K562 (cell line): ENCODE measurements at regions not wholly inside any gene's neighbourhood (a gene's known extent, or its start where the extent isn't known, plus 50 kb on each side); places are given as distances from the start of the nearest gene placed in this dataset.

Source experiments
- ATAC-seq: fragments of 200-7000 bp; cut with Tn5 transposase; 3 replicates; pipeline ENCODE4 v1.9.1; 2020; ENCODE audit warnings: moderate library complexity
- BruUV-seq: library from RNA; stranded (reverse); fragments of 400-500 nt; replicated peaks from 2 replicates; lab custom pipeline; 2021; lab: Mats Ljungman, UMichigan
- CTCF ChIA-PET: fragments of 300-600 bp; formaldehyde crosslinking; extraction: SDS; loops from one replicate; lab custom pipeline; 2021; ENCODE audit warnings: low intra/inter-chr PET ratio; lab: Yijun Ruan, JAX
- POLR2A ChIA-PET: fragments of 300-600, 350-650 bp; sonication (Branson Sonifier 250); formaldehyde crosslinking; extraction: SDS; loops from one replicate; lab custom pipeline; 2021; ENCODE audit warnings: antibody characterized with exemption, inconsistent platforms; lab: Yijun Ruan, JAX
- DNase-seq, 4 experiments: peaks; one replicate each; pipeline versions ENCODE4 v3.0.0 to v3.0.0-alpha.2; 2011 to 2018; ENCODE audit warnings: low spot score in 3 of 4, mixed read lengths in 3 of 4; ENCODE audit errors: extremely low read depth in 1 of 4
- FAIRE-seq: peaks from 2 replicates; lab custom pipeline; 2011; peaks lifted over from hg19 to GRCh38; lab: Jason Lieb, UNC
- H2AFZ ChIP-seq: 2 replicates; pipeline ENCODE4 v1.6.0; 2011; ENCODE audit warnings: low read depth, low read length, control low read depth, inconsistent platforms
- H3K27ac ChIP-seq: fragments of 200-600 bp; 3 replicates; pipeline ENCODE4 v1.8.0; 2011; ENCODE audit warnings: low read depth, mild to moderate bottlenecking, control low read depth, inconsistent platforms, low read length, moderate library complexity, mixed read lengths; ENCODE audit errors: extremely low read depth
- H3K27me3 ChIP-seq, 2 experiments: fragments of 300-600 bp in 1 of 2; 2 replicates in 1 of 2; 3 replicates in 1 of 2; pipeline versions ENCODE4 v1.6.0 to v1.8.0; 2011; ENCODE audit warnings: inconsistent platforms in 2 of 2, low read length in 2 of 2, mild to moderate bottlenecking in 1 of 2, mixed read lengths in 1 of 2, moderate library complexity in 1 of 2; ENCODE audit not compliant: control insufficient read depth in 2 of 2, insufficient read depth in 2 of 2
- H3K36me3 ChIP-seq: fragments of 300-600 bp; 3 replicates; pipeline ENCODE4 v1.8.0; 2011; ENCODE audit warnings: mild to moderate bottlenecking, low read length, inconsistent platforms; ENCODE audit not compliant: control insufficient read depth, insufficient read depth
- H3K4me1 ChIP-seq, 2 experiments: fragments of 200-600 bp in 1 of 2; replicated peaks in 1 of 2; 2 replicates in 1 of 2; 3 replicates in 1 of 2; pipeline versions ENCODE4 v1.5.1 to v1.8.0; 2011; ENCODE audit warnings: inconsistent platforms in 2 of 2, low read length in 2 of 2, mild to moderate bottlenecking in 1 of 2, mixed read lengths in 1 of 2, moderate library complexity in 1 of 2; ENCODE audit not compliant: control insufficient read depth in 2 of 2, insufficient read depth in 2 of 2
- H3K4me2 ChIP-seq: 2 replicates; pipeline ENCODE4 v1.6.1; 2011; ENCODE audit warnings: low read length, control low read depth, inconsistent platforms, mixed read lengths; ENCODE audit not compliant: insufficient read depth
- H3K4me3 ChIP-seq: fragments of 200-600 bp; sonication (generic), shearing (Covaris generic); 2 replicates; pipeline ENCODE4 v1.5.1; 2016; ENCODE audit warnings: control low read depth, inconsistent platforms
- H3K79me2 ChIP-seq: fragments of 200-600 bp; 3 replicates; pipeline ENCODE4 v1.8.0; 2011; ENCODE audit warnings: low read length, inconsistent platforms; ENCODE audit not compliant: control insufficient read depth, insufficient read depth
- H3K9ac ChIP-seq, 2 experiments: 2 replicates each; pipeline versions ENCODE4 v1.6.0 to v1.6.1; 2011; ENCODE audit warnings: low read depth in 2 of 2, low read length in 2 of 2, control low read depth in 1 of 2, inconsistent platforms in 1 of 2, mild to moderate bottlenecking in 1 of 2, mixed read lengths in 1 of 2; ENCODE audit not compliant: insufficient read depth in 1 of 2
- H3K9me1 ChIP-seq: one replicate; pipeline ENCODE4 v1.6.0; 2011; ENCODE audit warnings: inconsistent platforms, mild to moderate bottlenecking, low read length, moderate library complexity; ENCODE audit not compliant: control insufficient read depth, insufficient read depth
- H3K9me3 ChIP-seq: replicated peaks from 2 replicates; pipeline ENCODE4 v1.5.1; 2011; ENCODE audit warnings: low read depth, low read length, inconsistent platforms; ENCODE audit not compliant: control insufficient read depth, insufficient read depth
- H4K20me1 ChIP-seq: replicated peaks from 2 replicates; pipeline ENCODE4 v1.6.1; 2011; ENCODE audit warnings: low read length, inconsistent platforms, mixed read lengths; ENCODE audit not compliant: control insufficient read depth, insufficient read depth
- ATF3 ChIP-seq, 2 experiments: fragments of 450-650 bp in 1 of 2; sonication (generic) in 1 of 2; formaldehyde crosslinking in 1 of 2; IDR thresholded peaks in 1 of 2; conservative IDR thresholded peaks in 1 of 2; 2 replicates each; pipeline versions ENCODE4 v1.6.1 to v1.8.1; 2016 to 2023; ENCODE audit warnings: mild to moderate bottlenecking in 2 of 2, moderate library complexity in 2 of 2, inconsistent platforms in 1 of 2, missing genetic modification reagents in 1 of 2
- ETV1 ChIP-seq: fragments of 450-650 bp; conservative IDR thresholded peaks from 2 replicates; pipeline ENCODE4 v1.6.1; 2016; ENCODE audit warnings: missing genetic modification characterization, control low read depth, low read depth, missing compliant biosample characterization
- GABPA ChIP-seq: fragments of 200-800 bp; sonication (Bioruptor generic); conservative IDR thresholded peaks from 2 replicates; pipeline ENCODE4 v1.6.1; 2016; ENCODE audit warnings: low read depth, missing genetic modification characterization, missing compliant biosample characterization
- HMG20B ChIP-seq: fragments of 250-450 bp; sonication (Bioruptor Pico); IDR thresholded peaks from 2 replicates; pipeline ENCODE4 v1.5.0; 2021; ENCODE audit warnings: mild to moderate bottlenecking
- MCM5 ChIP-seq: fragments of 450-650 bp; IDR thresholded peaks from 2 replicates; pipeline ENCODE4 v1.6.1; 2016; ENCODE audit warnings: low read depth
- SOX6 ChIP-seq: fragments of 450-650 bp; IDR thresholded peaks from 2 replicates; pipeline ENCODE4 v1.6.1; 2014; ENCODE audit warnings: mild to moderate bottlenecking
- SREBF2 ChIP-seq: sonication (generic); formaldehyde crosslinking; IDR thresholded peaks from 2 replicates; pipeline ENCODE4 v1.4.0; 2020; ENCODE audit warnings: mild to moderate bottlenecking, missing genetic modification reagents
- STAT5B ChIP-seq: fragments of 250-450 bp; sonication (Bioruptor Pico); IDR thresholded peaks from 2 replicates; pipeline ENCODE4 v1.8.0; 2021; ENCODE audit warnings: mild to moderate bottlenecking, inconsistent platforms
- TAF7 ChIP-seq: fragments of 450-650 bp; IDR thresholded peaks from 2 replicates; pipeline ENCODE4 v1.6.1; 2016; ENCODE audit warnings: missing genetic modification characterization, missing compliant biosample characterization
- TFAM ChIP-seq: fragments of 250-450 bp; sonication (Bioruptor Pico); conservative IDR thresholded peaks from 2 replicates; pipeline ENCODE4 v1.5.0; 2021; ENCODE audit warnings: mild to moderate bottlenecking, moderate library complexity
- ZBTB49 ChIP-seq: sonication (generic); formaldehyde crosslinking; IDR thresholded peaks from 2 replicates; pipeline ENCODE4 v1.8.0; 2022; ENCODE audit warnings: missing genetic modification reagents, mild to moderate bottlenecking, borderline replicate concordance
- ZNF143 ChIP-seq: sonication (generic); formaldehyde crosslinking; IDR thresholded peaks from 2 replicates; pipeline ENCODE4 v1.9.0; 2022; ENCODE audit warnings: mild to moderate bottlenecking, missing genetic modification reagents
- ZNF668 ChIP-seq: fragments of 250-450 bp; sonication (Bioruptor Pico); IDR thresholded peaks from 2 replicates; pipeline ENCODE4 v1.8.0; 2022; ENCODE audit warnings: mild to moderate bottlenecking, inconsistent platforms
- ZNF75A ChIP-seq: fragments of 450-650 bp; formaldehyde crosslinking; IDR thresholded peaks from 2 replicates; pipeline ENCODE4 v1.4.0; 2020; ENCODE audit warnings: mild to moderate bottlenecking
- ZNF780A ChIP-seq: fragments of 250-450 bp; sonication (Bioruptor Pico); IDR thresholded peaks from 2 replicates; pipeline ENCODE4 v1.5.0; 2021; ENCODE audit warnings: mild to moderate bottlenecking
- ZNF79 ChIP-seq: fragments of 250-450 bp; sonication (Bioruptor Pico); IDR thresholded peaks from 2 replicates; pipeline ENCODE4 v1.4.0; 2020; ENCODE audit warnings: low read depth, mild to moderate bottlenecking, moderate library complexity
- WGBS: fragments of 100-300 bp; shearing (Covaris generic); methylation state at CpG from one replicate; pipeline ENCODE4 v1.1.6; 2016; ENCODE audit warnings: low coverage, mixed read lengths; ENCODE audit not compliant: insufficient coverage; ENCODE audit errors: missing lambda C conversion rate; 5-methylcytosine and 5-hydroxymethylcytosine counted together
- in situ Hi-C: fragments of 300-500 bp; cut with MboI; formaldehyde crosslinking; loops from 4 replicates; pipeline ENCODE4 v1.15.0; 2018; ENCODE audit warnings: inconsistent platforms, mixed read lengths
- intact Hi-C: fragments of 100-400 bp; cut with micrococcal nuclease; formaldehyde crosslinking; loops from 2 replicates; pipeline ENCODE4 v1.14.2; 2022
- TF ChIP-seq, protein P1 (sequence below): fragments of 450-650 bp; conservative IDR thresholded peaks from 2 replicates; pipeline ENCODE4 v1.6.1; 2016; ENCODE audit warnings: missing genetic modification characterization, low read depth, mild to moderate bottlenecking, missing compliant biosample characterization, moderate library complexity
- TF ChIP-seq, protein P2 (sequence below): fragments of 250-450 bp; sonication (Bioruptor Pico); IDR thresholded peaks from 2 replicates; pipeline ENCODE4 v1.8.0; 2022; ENCODE audit warnings: inconsistent platforms

- in situ Hi-C loops, result no loop called here
- DNase-seq, result no peak
- no peak overlapping the region for H3K27ac ChIP-seq
- H3K9me3 ChIP-seq, result no peaks in the 10 kb centered on the region
- H3K4me1 ChIP-seq, result no peaks in the 10 kb centered on the region
- H3K27me3 ChIP-seq, result peaks cover 16 to 47% of the 10 kb centered on the region in 2 experiments; a peak in 3 of 5 replicates
- no peak for FAIRE-seq
- H3K36me3 ChIP-seq, result no peaks in the 10 kb centered on the region
- no peaks in the 10 kb centered on the region for H3K9me1 ChIP-seq
- H3K4me2 ChIP-seq, result no peak overlapping the region
- CTCF ChIA-PET, result interaction anchor here (0.6 kb wide), 1 partner anchor 293 kb away, joined by 3 read pairs; no protein-coding TSS in a partner anchor
- H2AFZ ChIP-seq, result no peak overlapping the region
- no peak overlapping the region for H3K4me3 ChIP-seq
- no TSS peak for BruUV-seq
- POLR2A ChIA-PET, result interaction anchor here (0.8 to 1.2 kb wide), 2 partner anchors 18 to 192 kb away, joined by 3 to 4 read pairs; no protein-coding TSS in a partner anchor
- no peak for ATAC-seq
- WGBS, result 0% methylated on average over 11 of the region's 11 CpGs
- no peaks in the 10 kb centered on the region for H3K79me2 ChIP-seq
- intact Hi-C loops, result no loop called here
- no peak overlapping the region for H3K9ac ChIP-seq
- H4K20me1 ChIP-seq, result no peaks in the 10 kb centered on the region
- TF ChIP-seq ZBTB49 (no peak), SOX6 (no peak), ZNF79 (no peak), SREBF2 (CRISPR knock-in tag) (no peak), MCM5 (no peak), STAT5B (CRISPR knock-in tag) (no peak), ZNF780A (CRISPR knock-in tag) (no peak), ATF3 (IDR thresholded peaks at IDR 0.05) (no peak), ATF3 (CRISPR knock-in tag; conservative IDR thresholded peaks at IDR 0.05) (no peak), ZNF75A (no peak), TAF7 (tag) (no peak), TFAM (no peak), ZNF668 (CRISPR knock-in tag) (no peak), ETV1 (no peak), GABPA (no peak), ZNF143 (CRISPR knock-in tag) (no peak), HMG20B (CRISPR knock-in tag) (no peak)
- TF ChIP-seq, protein P1, sequence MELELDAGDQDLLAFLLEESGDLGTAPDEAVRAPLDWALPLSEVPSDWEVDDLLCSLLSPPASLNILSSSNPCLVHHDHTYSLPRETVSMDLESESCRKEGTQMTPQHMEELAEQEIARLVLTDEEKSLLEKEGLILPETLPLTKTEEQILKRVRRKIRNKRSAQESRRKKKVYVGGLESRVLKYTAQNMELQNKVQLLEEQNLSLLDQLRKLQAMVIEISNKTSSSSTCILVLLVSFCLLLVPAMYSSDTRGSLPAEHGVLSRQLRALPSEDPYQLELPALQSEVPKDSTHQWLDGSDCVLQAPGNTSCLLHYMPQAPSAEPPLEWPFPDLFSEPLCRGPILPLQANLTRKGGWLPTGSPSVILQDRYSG (tag), result no peak
- TF ChIP-seq, protein P2, sequence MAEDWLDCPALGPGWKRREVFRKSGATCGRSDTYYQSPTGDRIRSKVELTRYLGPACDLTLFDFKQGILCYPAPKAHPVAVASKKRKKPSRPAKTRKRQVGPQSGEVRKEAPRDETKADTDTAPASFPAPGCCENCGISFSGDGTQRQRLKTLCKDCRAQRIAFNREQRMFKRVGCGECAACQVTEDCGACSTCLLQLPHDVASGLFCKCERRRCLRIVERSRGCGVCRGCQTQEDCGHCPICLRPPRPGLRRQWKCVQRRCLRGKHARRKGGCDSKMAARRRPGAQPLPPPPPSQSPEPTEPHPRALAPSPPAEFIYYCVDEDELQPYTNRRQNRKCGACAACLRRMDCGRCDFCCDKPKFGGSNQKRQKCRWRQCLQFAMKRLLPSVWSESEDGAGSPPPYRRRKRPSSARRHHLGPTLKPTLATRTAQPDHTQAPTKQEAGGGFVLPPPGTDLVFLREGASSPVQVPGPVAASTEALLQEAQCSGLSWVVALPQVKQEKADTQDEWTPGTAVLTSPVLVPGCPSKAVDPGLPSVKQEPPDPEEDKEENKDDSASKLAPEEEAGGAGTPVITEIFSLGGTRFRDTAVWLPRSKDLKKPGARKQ (CRISPR knock-in tag), result no peak
These were observed 287.3 kb upstream of the FOXF1 start for GRCh38 chr16:86222965-86223551.
